ENCODE measurements at regions not wholly inside any gene's neighbourhood (a gene's known extent, or its start where the extent isn't known, plus 50 kb on each side); places are given as distances from the start of the nearest gene placed in this dataset.

- Histone ChIP-seq H4K20me1 (ENCODE audit: insufficient read depth, low read length) (no peaks in the 10 kb centered on the region), H3K9me3 (ENCODE audit: insufficient read depth, low read length, severe bottlenecking) (peaks cover 3% of the 10 kb centered on the region), H3K79me2 (ENCODE audit: insufficient read depth, low read length) (no peaks in the 10 kb centered on the region), H3K36me3 (ENCODE audit: insufficient read depth, low read length) (no peaks in the 10 kb centered on the region), H3K4me3 (ENCODE audit: low read depth in 1 of 2, low read length in 2 of 2) (no peak overlapping the region), H3K9ac (ENCODE audit: low read depth, low read length) (no peak overlapping the region), H3K27me3 (ENCODE audit: insufficient read depth, low read length, poor library complexity) (no peaks in the 10 kb centered on the region), H3K4me2 (ENCODE audit: insufficient read depth, low read length) (no peak overlapping the region), H2AFZ (ENCODE audit: low read depth, low read length) (no peak overlapping the region), H3K27ac (ENCODE audit: low read length) (no peak overlapping the region), H3K4me1 (ENCODE audit: insufficient read depth, low read length) (no peaks in the 10 kb centered on the region)
- ATAC-seq (ENCODE audit: insufficient read depth, low read depth), result no peak
- DNase-seq, result no peak
- TF ChIP-seq EZH2 (IDR thresholded peaks at IDR 0.05; ENCODE audit: borderline replicate concordance, low read depth, low read length, severe bottlenecking), result no peak
Measured at GRCh38 chr18:56028514-56028913, 440.5 kb upstream of the TCF4 start.

- H3K9ac ChIP-seq (ENCODE audit: low read depth, low read length), result no peak overlapping the region
- H3K27me3 ChIP-seq (ENCODE audit: insufficient read depth, low read length, poor library complexity), result no peaks in the 10 kb centered on the region
- H3K36me3 ChIP-seq (ENCODE audit: insufficient read depth, low read length), result no peaks in the 10 kb centered on the region
- no peaks in the 10 kb centered on the region for H4K20me1 ChIP-seq (ENCODE audit: insufficient read depth, low read length)
- TF ChIP-seq CTCF (IDR thresholded peaks at IDR 0.05; ENCODE audit: borderline replicate concordance, extremely low read depth, low read length, poor library complexity, severe bottlenecking), result no peak
- no peak for TF ChIP-seq EZH2 (IDR thresholded peaks at IDR 0.05; ENCODE audit: borderline replicate concordance, low read depth, low read length, severe bottlenecking)
- DNase-seq (no peak), ATAC-seq (ENCODE audit: insufficient read depth, low read depth) (no peak)
- H2AFZ ChIP-seq (ENCODE audit: low read depth, low read length), result no peak overlapping the region
- no peak overlapping the region for H3K27ac ChIP-seq (ENCODE audit: low read length)
- no peak overlapping the region for H3K4me2 ChIP-seq (ENCODE audit: insufficient read depth, low read length)
- no peaks in the 10 kb centered on the region for H3K79me2 ChIP-seq (ENCODE audit: insufficient read depth, low read length)
- H3K4me3 ChIP-seq (ENCODE audit: low read depth in 1 of 2, low read length in 2 of 2), result no peak overlapping the region
- H3K4me1 ChIP-seq (ENCODE audit: insufficient read depth, low read length), result no peaks in the 10 kb centered on the region
- H3K9me3 ChIP-seq (ENCODE audit: insufficient read depth, low read length, severe bottlenecking), result no peaks in the 10 kb centered on the region
Measured at GRCh38 chr18:56026509-56026908, 438.5 kb upstream of the TCF4 start.

GRCh38 chr18:56021809-56022195 is 433.8 kb upstream of the TCF4 start:
- Histone ChIP-seq H3K4me1 (ENCODE audit: insufficient read depth, low read length) (no peaks in the 10 kb centered on the region), H4K20me1 (ENCODE audit: insufficient read depth, low read length) (no peaks in the 10 kb centered on the region), H3K27me3 (ENCODE audit: insufficient read depth, low read length, poor library complexity) (no peaks in the 10 kb centered on the region), H3K4me3 (ENCODE audit: low read depth in 1 of 2, low read length in 2 of 2) (no peak overlapping the region), H3K9ac (ENCODE audit: low read depth, low read length) (no peak overlapping the region), H3K79me2 (ENCODE audit: insufficient read depth, low read length) (no peaks in the 10 kb centered on the region), H3K36me3 (ENCODE audit: insufficient read depth, low read length) (no peaks in the 10 kb centered on the region), H3K4me2 (ENCODE audit: insufficient read depth, low read length) (no peak overlapping the region), H2AFZ (ENCODE audit: low read depth, low read length) (no peak overlapping the region), H3K9me3 (ENCODE audit: insufficient read depth, low read length, severe bottlenecking) (no peaks in the 10 kb centered on the region), H3K27ac (ENCODE audit: low read length) (no peak overlapping the region)
- no peak for ATAC-seq (ENCODE audit: insufficient read depth, low read depth)
- no peak for DNase-seq
- no peak for TF ChIP-seq CTCF (IDR thresholded peaks at IDR 0.05; ENCODE audit: borderline replicate concordance, extremely low read depth, low read length, poor library complexity, severe bottlenecking)
- TF ChIP-seq EZH2 (IDR thresholded peaks at IDR 0.05; ENCODE audit: borderline replicate concordance, low read depth, low read length, severe bottlenecking), result no peak

- no peak for ATAC-seq (ENCODE audit: insufficient read depth, low read depth)
- TF ChIP-seq EZH2 (IDR thresholded peaks at IDR 0.05; ENCODE audit: borderline replicate concordance, low read depth, low read length, severe bottlenecking) (no peak), CTCF (IDR thresholded peaks at IDR 0.05; ENCODE audit: borderline replicate concordance, extremely low read depth, low read length, poor library complexity, severe bottlenecking) (no peak)
- no peaks in the 10 kb centered on the region for H3K4me1 ChIP-seq (ENCODE audit: insufficient read depth, low read length)
- H2AFZ ChIP-seq (ENCODE audit: low read depth, low read length), result no peak overlapping the region
- H3K4me3 ChIP-seq (ENCODE audit: low read depth in 1 of 2, low read length in 2 of 2), result no peak overlapping the region
- H3K4me2 ChIP-seq (ENCODE audit: insufficient read depth, low read length), result no peak overlapping the region
- no peaks in the 10 kb centered on the region for H3K36me3 ChIP-seq (ENCODE audit: insufficient read depth, low read length)
- no peaks in the 10 kb centered on the region for H3K27me3 ChIP-seq (ENCODE audit: insufficient read depth, low read length, poor library complexity)
- no peak overlapping the region for H3K27ac ChIP-seq (ENCODE audit: low read length)
- no peak overlapping the region for H3K9ac ChIP-seq (ENCODE audit: low read depth, low read length)
- DNase-seq, result no peak
- H3K79me2 ChIP-seq (ENCODE audit: insufficient read depth, low read length), result no peaks in the 10 kb centered on the region
- no peaks in the 10 kb centered on the region for H4K20me1 ChIP-seq (ENCODE audit: insufficient read depth, low read length)
- no peaks in the 10 kb centered on the region for H3K9me3 ChIP-seq (ENCODE audit: insufficient read depth, low read length, severe bottlenecking)
Measured at GRCh38 chr18:56021136-56021808, 433.3 kb upstream of the TCF4 start.
